ENCODE measurements at regions not wholly inside any gene's neighbourhood (a gene's known extent, or its start where the extent isn't known, plus 50 kb on each side); places are given as distances from the start of the nearest gene placed in this dataset.

DNA sequence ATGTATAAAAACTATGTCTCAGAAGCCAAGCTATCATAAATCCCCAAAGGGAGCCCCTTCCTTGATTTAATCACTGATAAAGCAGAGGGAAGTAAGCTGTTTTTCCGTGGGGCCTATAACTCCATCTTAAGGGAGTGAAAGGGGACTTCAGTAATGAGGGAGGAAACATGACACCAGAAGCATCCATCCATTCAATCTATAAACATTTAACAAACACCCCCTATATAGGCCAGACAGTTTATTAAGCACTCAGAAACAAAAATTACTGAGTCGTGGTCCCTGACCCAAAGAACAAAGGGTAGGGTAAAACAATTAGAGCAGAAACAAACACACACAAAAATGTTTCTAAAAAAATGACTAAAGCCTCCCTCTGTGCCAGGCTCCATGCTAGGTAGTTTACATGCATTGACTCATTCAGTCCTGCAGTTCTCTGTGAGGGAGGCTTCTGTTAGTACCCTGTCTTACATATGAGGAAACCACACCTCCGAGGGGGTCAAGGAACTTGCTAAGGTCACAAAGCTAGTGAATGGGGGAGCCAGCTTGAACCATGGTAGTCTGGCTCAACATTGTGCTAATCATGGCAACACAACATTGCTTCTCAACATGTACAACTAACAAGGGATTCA, 472.1 kb downstream of the CDH2 start:
- TF ChIP-seq CTCF (IDR thresholded peaks at IDR 0.05) (no peak), POLR2A (IDR thresholded peaks at IDR 0.05) (no peak)

Data from uterus (tissue), 2 donors.